ENCODE measurements at regions not wholly inside any gene's neighbourhood (a gene's known extent, or its start where the extent isn't known, plus 50 kb on each side); places are given as distances from the start of the nearest gene placed in this dataset.

GRCh38 chr12:5163661-5164060 is 120.0 kb downstream of the KCNA5 start:
- DNase-seq (ENCODE audit: extremely low read depth, low read depth), result no peak
- no peak for TF ChIP-seq CTCF (IDR thresholded peaks at IDR 0.05; ENCODE audit: low read depth, low read length)

GRCh38 chr12:5165296-5165970 is 121.8 kb downstream of the KCNA5 start:
- no peak for DNase-seq (ENCODE audit: extremely low read depth, low read depth)
- TF ChIP-seq CTCF (IDR thresholded peaks at IDR 0.05; ENCODE audit: low read depth, low read length), result no peak

GRCh38 chr12:5166976-5167375 is 123.3 kb downstream of the KCNA5 start:
- TF ChIP-seq CTCF (IDR thresholded peaks at IDR 0.05; ENCODE audit: low read depth, low read length), result no peak
- peak; percentile 93 for DNase-seq (ENCODE audit: extremely low read depth, low read depth)

GRCh38 chr12:5168148-5168547 is 124.5 kb downstream of the KCNA5 start:
- DNase-seq (ENCODE audit: extremely low read depth, low read depth), result no peak
- TF ChIP-seq CTCF (IDR thresholded peaks at IDR 0.05; ENCODE audit: low read depth, low read length), result no peak

GRCh38 chr12:5170844-5171243 is 127.2 kb downstream of the KCNA5 start:
- no peak for TF ChIP-seq CTCF (IDR thresholded peaks at IDR 0.05; ENCODE audit: low read depth, low read length)

GRCh38 chr12:5171701-5172100 is 128.0 kb downstream of the KCNA5 start:
- peak; percentile 22 for DNase-seq (ENCODE audit: extremely low read depth, low read depth)
- peak; percentile 73 for TF ChIP-seq CTCF (IDR thresholded peaks at IDR 0.05; ENCODE audit: low read depth, low read length)

More at GRCh38 chr12:5170844-5171243, 127.2 kb downstream of the KCNA5 start:
- DNase-seq (ENCODE audit: extremely low read depth, low read depth), result no peak

- DNase-seq (ENCODE audit: extremely low read depth, low read depth), result no peak
- TF ChIP-seq CTCF (IDR thresholded peaks at IDR 0.05; ENCODE audit: low read depth, low read length), result no peak
Observed at GRCh38 chr12:5172886-5173285, 129.2 kb downstream of the KCNA5 start.
